ENCODE measurements at regions not wholly inside any gene's neighbourhood (a gene's known extent, or its start where the extent isn't known, plus 50 kb on each side); places are given as distances from the start of the nearest gene placed in this dataset.

DNA sequence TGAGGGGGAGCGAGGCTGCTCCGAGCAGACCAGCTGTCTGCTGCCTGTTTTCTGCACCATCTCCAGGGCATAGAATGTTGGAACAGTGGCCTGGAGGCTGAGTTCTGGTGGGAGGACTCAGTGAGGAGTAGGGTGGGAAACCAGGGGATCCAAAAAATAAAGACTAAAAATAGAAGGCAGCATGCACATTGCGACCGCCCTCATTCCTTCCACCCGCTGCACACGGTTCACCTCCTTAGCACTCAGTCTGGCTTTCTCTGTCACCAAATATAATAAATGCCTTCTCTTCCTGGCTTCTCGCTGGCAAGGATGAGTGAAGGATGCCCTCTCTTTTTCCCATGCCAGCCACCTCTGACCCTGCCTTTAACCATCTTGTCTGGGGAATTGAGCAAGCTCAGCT, 146.2 kb downstream of the AACS start:
- TF ChIP-seq FOXM1 (IDR thresholded peaks at IDR 0.05; ENCODE audit: borderline replicate concordance, low read depth), result no peak
- no peak for TF ChIP-seq TCF12 (IDR thresholded peaks at IDR 0.05; ENCODE audit: low read depth)
- TF ChIP-seq, protein P1, sequence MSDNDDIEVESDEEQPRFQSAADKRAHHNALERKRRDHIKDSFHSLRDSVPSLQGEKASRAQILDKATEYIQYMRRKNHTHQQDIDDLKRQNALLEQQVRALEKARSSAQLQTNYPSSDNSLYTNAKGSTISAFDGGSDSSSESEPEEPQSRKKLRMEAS (IDR thresholded peaks at IDR 0.05), result no peak
- TF ChIP-seq YY1 (IDR thresholded peaks at IDR 0.05; ENCODE audit: low read depth), result no peak
- TF ChIP-seq CREB1 (IDR thresholded peaks at IDR 0.05; ENCODE audit: low read depth), result no peak

DNA sequence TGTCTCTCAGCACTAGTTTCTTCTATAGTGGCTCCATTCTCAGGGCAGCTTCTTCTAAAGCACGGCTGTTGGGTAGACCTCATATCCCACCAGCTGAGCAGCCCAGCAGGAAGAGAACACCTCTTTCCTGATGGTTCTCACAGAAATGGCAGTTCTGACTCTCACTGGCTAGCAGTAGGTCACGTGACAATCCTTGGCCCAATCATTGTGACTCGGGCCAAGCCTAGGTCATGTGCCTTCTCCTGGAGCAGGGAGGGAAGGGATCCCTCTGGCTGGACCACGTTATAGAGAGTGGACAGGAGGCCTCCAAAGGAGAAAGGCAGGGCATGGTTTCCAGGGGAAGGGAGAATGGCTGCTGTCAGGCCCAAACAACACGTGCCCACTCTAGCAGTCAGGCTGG, 149.1 kb downstream of the AACS start:
- TF ChIP-seq CEBPB (IDR thresholded peaks at IDR 0.05), result no peak
- TF ChIP-seq, protein P2, sequence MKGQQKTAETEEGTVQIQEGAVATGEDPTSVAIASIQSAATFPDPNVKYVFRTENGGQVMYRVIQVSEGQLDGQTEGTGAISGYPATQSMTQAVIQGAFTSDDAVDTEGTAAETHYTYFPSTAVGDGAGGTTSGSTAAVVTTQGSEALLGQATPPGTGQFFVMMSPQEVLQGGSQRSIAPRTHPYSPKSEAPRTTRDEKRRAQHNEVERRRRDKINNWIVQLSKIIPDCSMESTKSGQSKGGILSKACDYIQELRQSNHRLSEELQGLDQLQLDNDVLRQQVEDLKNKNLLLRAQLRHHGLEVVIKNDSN (IDR thresholded peaks at IDR 0.05), result peak; percentile 60
- no peak for TF ChIP-seq RAD21 (IDR thresholded peaks at IDR 0.05; ENCODE audit: low read depth)
- no peak for TF ChIP-seq CREB1 (IDR thresholded peaks at IDR 0.05; ENCODE audit: low read depth)

DNA sequence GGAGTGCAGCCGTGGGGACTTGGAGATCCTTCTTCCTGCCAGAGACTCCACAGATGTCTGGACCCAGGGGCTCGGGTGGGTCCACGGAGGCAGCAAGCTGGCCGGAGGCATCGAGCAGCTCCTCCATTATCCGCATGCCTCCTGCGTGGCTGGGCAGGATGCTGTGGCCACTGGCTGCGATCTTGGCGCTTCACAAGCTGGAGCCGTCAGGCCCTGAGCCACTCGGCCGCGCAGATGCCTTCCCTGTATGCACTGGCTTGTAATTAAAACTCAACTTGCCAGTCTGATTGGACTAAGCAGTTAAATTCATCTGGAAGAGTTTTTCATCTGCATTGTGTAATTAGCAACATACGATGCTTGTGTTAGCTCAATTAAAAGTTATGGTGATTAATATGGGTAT, 151.5 kb downstream of the AACS start:
- no peak for TF ChIP-seq CREB1 (IDR thresholded peaks at IDR 0.05; ENCODE audit: low read depth)
- TF ChIP-seq NFIC (IDR thresholded peaks at IDR 0.05), result no peak
- no peak for TF ChIP-seq TCF12 (IDR thresholded peaks at IDR 0.05; ENCODE audit: low read depth)
- TF ChIP-seq EGR1 (IDR thresholded peaks at IDR 0.05), result no peak
- TF ChIP-seq TEAD4 (IDR thresholded peaks at IDR 0.05), result no peak
- no peak for TF ChIP-seq YY1 (IDR thresholded peaks at IDR 0.05; ENCODE audit: low read depth)
- TF ChIP-seq CEBPB (IDR thresholded peaks at IDR 0.05), result no peak
- TF ChIP-seq, protein P1 (IDR thresholded peaks at IDR 0.05), result no peak
- TF ChIP-seq, protein P2 (IDR thresholded peaks at IDR 0.05), result no peak
- TF ChIP-seq EP300 (IDR thresholded peaks at IDR 0.05; ENCODE audit: borderline replicate concordance), result no peak
- TF ChIP-seq FOXM1 (IDR thresholded peaks at IDR 0.05; ENCODE audit: borderline replicate concordance, low read depth), result no peak
- TF ChIP-seq TAF1 (IDR thresholded peaks at IDR 0.05; ENCODE audit: low read depth), result no peak
- TF ChIP-seq, protein P3, sequence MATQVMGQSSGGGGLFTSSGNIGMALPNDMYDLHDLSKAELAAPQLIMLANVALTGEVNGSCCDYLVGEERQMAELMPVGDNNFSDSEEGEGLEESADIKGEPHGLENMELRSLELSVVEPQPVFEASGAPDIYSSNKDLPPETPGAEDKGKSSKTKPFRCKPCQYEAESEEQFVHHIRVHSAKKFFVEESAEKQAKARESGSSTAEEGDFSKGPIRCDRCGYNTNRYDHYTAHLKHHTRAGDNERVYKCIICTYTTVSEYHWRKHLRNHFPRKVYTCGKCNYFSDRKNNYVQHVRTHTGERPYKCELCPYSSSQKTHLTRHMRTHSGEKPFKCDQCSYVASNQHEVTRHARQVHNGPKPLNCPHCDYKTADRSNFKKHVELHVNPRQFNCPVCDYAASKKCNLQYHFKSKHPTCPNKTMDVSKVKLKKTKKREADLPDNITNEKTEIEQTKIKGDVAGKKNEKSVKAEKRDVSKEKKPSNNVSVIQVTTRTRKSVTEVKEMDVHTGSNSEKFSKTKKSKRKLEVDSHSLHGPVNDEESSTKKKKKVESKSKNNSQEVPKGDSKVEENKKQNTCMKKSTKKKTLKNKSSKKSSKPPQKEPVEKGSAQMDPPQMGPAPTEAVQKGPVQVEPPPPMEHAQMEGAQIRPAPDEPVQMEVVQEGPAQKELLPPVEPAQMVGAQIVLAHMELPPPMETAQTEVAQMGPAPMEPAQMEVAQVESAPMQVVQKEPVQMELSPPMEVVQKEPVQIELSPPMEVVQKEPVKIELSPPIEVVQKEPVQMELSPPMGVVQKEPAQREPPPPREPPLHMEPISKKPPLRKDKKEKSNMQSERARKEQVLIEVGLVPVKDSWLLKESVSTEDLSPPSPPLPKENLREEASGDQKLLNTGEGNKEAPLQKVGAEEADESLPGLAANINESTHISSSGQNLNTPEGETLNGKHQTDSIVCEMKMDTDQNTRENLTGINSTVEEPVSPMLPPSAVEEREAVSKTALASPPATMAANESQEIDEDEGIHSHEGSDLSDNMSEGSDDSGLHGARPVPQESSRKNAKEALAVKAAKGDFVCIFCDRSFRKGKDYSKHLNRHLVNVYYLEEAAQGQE (IDR thresholded peaks at IDR 0.05; ENCODE audit: low read depth), result no peak
- no peak for TF ChIP-seq ZBTB7A (IDR thresholded peaks at IDR 0.05; ENCODE audit: low read depth)
- no peak for TF ChIP-seq RAD21 (IDR thresholded peaks at IDR 0.05; ENCODE audit: low read depth)

DNA sequence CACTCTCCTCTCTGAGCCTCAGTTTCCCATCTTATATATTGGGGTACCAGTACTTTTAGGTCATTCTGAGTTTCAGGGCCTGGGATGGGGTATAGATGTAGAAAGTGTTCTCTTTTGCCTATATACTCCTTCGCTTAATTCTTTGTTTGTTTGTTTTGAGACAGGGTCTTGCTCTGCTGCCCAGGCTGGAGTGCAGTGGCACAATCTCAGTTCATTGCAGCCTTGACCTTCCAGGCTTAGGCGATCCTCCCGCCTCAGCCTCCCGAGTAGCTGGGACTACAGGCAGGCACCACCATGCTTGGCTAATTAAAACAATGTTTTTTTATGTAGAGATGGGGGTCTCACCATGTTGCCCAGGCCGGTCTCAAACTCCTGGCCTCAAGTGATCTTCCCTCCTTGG, 152.1 kb downstream of the AACS start:
- TF ChIP-seq YY1 (IDR thresholded peaks at IDR 0.05; ENCODE audit: low read depth), result no peak
- no peak for TF ChIP-seq ZBTB7A (IDR thresholded peaks at IDR 0.05; ENCODE audit: low read depth)
- TF ChIP-seq TEAD4 (IDR thresholded peaks at IDR 0.05), result no peak
- no peak for TF ChIP-seq TAF1 (IDR thresholded peaks at IDR 0.05; ENCODE audit: low read depth)
- no peak for TF ChIP-seq CEBPB (IDR thresholded peaks at IDR 0.05)
- TF ChIP-seq RAD21 (IDR thresholded peaks at IDR 0.05; ENCODE audit: low read depth), result no peak
- no peak for TF ChIP-seq NFIC (IDR thresholded peaks at IDR 0.05)

DNA sequence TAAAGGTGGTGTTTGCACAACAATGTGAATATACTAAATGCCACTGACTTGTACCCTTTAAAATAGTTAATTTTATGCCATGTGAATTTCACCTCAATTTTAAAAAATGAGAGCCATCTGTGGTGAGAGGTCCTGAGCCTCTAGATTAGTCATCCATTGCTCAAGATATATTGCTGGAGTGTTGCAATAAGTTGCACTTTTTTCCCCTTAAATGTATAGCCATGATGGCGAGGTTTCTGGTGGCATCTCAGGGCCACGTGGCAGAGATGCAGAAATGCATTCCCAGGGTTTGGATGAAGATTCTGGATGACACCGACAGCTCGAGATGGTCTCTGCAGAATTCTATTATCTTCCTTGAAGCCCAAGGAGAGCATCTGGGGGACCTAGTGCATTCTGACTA, 153.7 kb downstream of the AACS start:
- TF ChIP-seq CEBPB (IDR thresholded peaks at IDR 0.05), result no peak
- no peak for TF ChIP-seq TAF1 (IDR thresholded peaks at IDR 0.05; ENCODE audit: low read depth)
- TF ChIP-seq YY1 (IDR thresholded peaks at IDR 0.05; ENCODE audit: low read depth), result no peak
- TF ChIP-seq, protein P3 (IDR thresholded peaks at IDR 0.05; ENCODE audit: low read depth), result no peak
- no peak for TF ChIP-seq TCF12 (IDR thresholded peaks at IDR 0.05; ENCODE audit: low read depth)
- no peak for TF ChIP-seq RAD21 (IDR thresholded peaks at IDR 0.05; ENCODE audit: low read depth)
- TF ChIP-seq TEAD4 (IDR thresholded peaks at IDR 0.05), result no peak
- TF ChIP-seq ZBTB7A (IDR thresholded peaks at IDR 0.05; ENCODE audit: low read depth), result no peak
- no peak for TF ChIP-seq NFIC (IDR thresholded peaks at IDR 0.05)
- TF ChIP-seq, protein P1 (IDR thresholded peaks at IDR 0.05), result no peak
- TF ChIP-seq EP300 (IDR thresholded peaks at IDR 0.05; ENCODE audit: borderline replicate concordance), result no peak
- TF ChIP-seq, protein P2 (IDR thresholded peaks at IDR 0.05), result no peak
